K562 (cell line): ENCODE measurements at regions not wholly inside any gene's neighbourhood (a gene's known extent, or its start where the extent isn't known, plus 50 kb on each side); places are given as distances from the start of the nearest gene placed in this dataset.

Experiments
- ARHGAP35 ChIP-seq: fragments of 450-650 bp; IDR thresholded peaks from 2 replicates; pipeline ENCODE4 v1.6.1; 2018; ENCODE audit not compliant: partially characterized antibody
- CEBPB ChIP-seq: fragments of 450-650 bp; IDR thresholded peaks from 2 replicates; pipeline ENCODE4 v1.6.1; 2016; ENCODE audit warnings: missing genetic modification characterization, missing compliant biosample characterization
- CHD1 ChIP-seq: fragments of 200-600 bp; sonication (generic); IDR thresholded peaks from one replicate; pipeline ENCODE4 v1.6.1; 2012; ENCODE audit warnings: mild to moderate bottlenecking, moderate library complexity, low read length, inconsistent platforms
- EP300 ChIP-seq: IDR thresholded peaks from 2 replicates; pipeline ENCODE4 v1.6.1; 2012; ENCODE audit warnings: low read length, improper control_type of control experiment
- FOXK2 ChIP-seq, 2 experiments: fragments of 450-650 bp; IDR thresholded peaks in 1 of 2; conservative IDR thresholded peaks in 1 of 2; 2 replicates each; pipeline ENCODE4 v1.6.1; 2016; ENCODE audit warnings: low read depth in 2 of 2, mild to moderate bottlenecking in 1 of 2
- GTF3C2 ChIP-seq: IDR thresholded peaks from 3 replicates; pipeline ENCODE4 v1.6.1; 2011; ENCODE audit warnings: borderline replicate concordance, mild to moderate bottlenecking, moderate library complexity; ENCODE audit not compliant: insufficient read length; ENCODE audit errors: extremely low read depth
- NELFE ChIP-seq: IDR thresholded peaks from 2 replicates; pipeline ENCODE4 v1.6.1; 2011; ENCODE audit warnings: mild to moderate bottlenecking; ENCODE audit not compliant: insufficient read depth, insufficient read length
- PCBP1 ChIP-seq: fragments of 200-400 bp; formaldehyde crosslinking; IDR thresholded peaks from 2 replicates; pipeline ENCODE4 v1.6.1; 2018; ENCODE audit warnings: mild to moderate bottlenecking, low read depth, low read length; ENCODE audit not compliant: poor library complexity, severe bottlenecking
- SMARCB1 ChIP-seq: IDR thresholded peaks from 2 replicates; pipeline ENCODE4 v1.6.1; 2011; ENCODE audit warnings: improper control_type of control experiment, low read depth; ENCODE audit not compliant: insufficient read length
- TBP ChIP-seq: optimal IDR thresholded peaks from 2 replicates; pipeline ENCODE3; 2011; ENCODE audit warnings: low read depth, low read length, improper control_type of control experiment
- USF1 ChIP-seq: sonication (generic); formaldehyde crosslinking; IDR thresholded peaks from 2 replicates; pipeline ENCODE4 v1.9.0; 2022; ENCODE audit warnings: mild to moderate bottlenecking, missing genetic modification reagents
- ZZZ3 ChIP-seq: fragments of 450-650 bp; IDR thresholded peaks from 2 replicates; pipeline ENCODE4 v1.6.1; 2016; ENCODE audit warnings: antibody characterized with exemption, mild to moderate bottlenecking, moderate library complexity

- no peak for TF ChIP-seq GTF3C2
- no peak for TF ChIP-seq TBP
- TF ChIP-seq USF1: no peak
- TF ChIP-seq PCBP1: no peak
- no peak for TF ChIP-seq SMARCB1
- TF ChIP-seq ZZZ3: no peak
- TF ChIP-seq CEBPB (tag): no peak
- no peak for TF ChIP-seq ARHGAP35
- no peak for TF ChIP-seq CHD1
- no peak for TF ChIP-seq EP300
- no peak for TF ChIP-seq FOXK2 (conservative IDR thresholded peaks at IDR 0.05 in 1 of 2, IDR thresholded peaks at IDR 0.05 in 1 of 2; ENCODE audit: low read depth in 2 of 2)
- no peak for TF ChIP-seq NELFE
Measured at GRCh38 chr1:60896701-60897363, 185.5 kb upstream of the NFIA start.
